H1 (cell line): ENCODE measurements at regions not wholly inside any gene's neighbourhood (a gene's known extent, or its start where the extent isn't known, plus 50 kb on each side); places are given as distances from the start of the nearest gene placed in this dataset.

Experiments
- ASH2L ChIP-seq: fragments of 200-600, 300-600 bp; sonication (generic); IDR thresholded peaks from one replicate; pipeline ENCODE4 v1.7.1; 2017; ENCODE audit warnings: low read length
- ATF2 ChIP-seq: IDR thresholded peaks from 2 replicates; pipeline ENCODE4 v1.6.1; 2012; ENCODE audit warnings: low read length, inconsistent platforms
- EP300 ChIP-seq, 2 experiments: IDR thresholded peaks; 1 replicate in 1 of 2; 2 replicates in 1 of 2; pipeline ENCODE4 v1.6.1; 2011 to 2012; ENCODE audit warnings: low read depth in 2 of 2, low read length in 2 of 2, mild to moderate bottlenecking in 2 of 2, borderline replicate concordance in 1 of 2, inconsistent platforms in 1 of 2, moderate library complexity in 1 of 2
- HDAC6 ChIP-seq: IDR thresholded peaks from one replicate; pipeline ENCODE4 v1.7.1; 2012; ENCODE audit warnings: low read depth, mild to moderate bottlenecking, inconsistent platforms, low read length, moderate library complexity
- NANOG ChIP-seq: IDR thresholded peaks from 2 replicates; pipeline ENCODE4 v1.6.1; 2011; ENCODE audit warnings: low read length, low read depth, mild to moderate bottlenecking, inconsistent platforms; ENCODE audit not compliant: insufficient read depth, poor library complexity, severe bottlenecking
- POLR2A ChIP-seq, 2 experiments: IDR thresholded peaks; 1 replicate in 1 of 2; 2 replicates in 1 of 2; pipeline ENCODE4 v1.6.1; 2011; ENCODE audit warnings: low read depth in 2 of 2, low read length in 2 of 2, mild to moderate bottlenecking in 2 of 2; ENCODE audit errors: control extremely low read depth in 1 of 2
- POU5F1 ChIP-seq: IDR thresholded peaks from 2 replicates; pipeline ENCODE4 v1.6.1; 2011; ENCODE audit warnings: low read depth, mild to moderate bottlenecking, low read length, moderate library complexity
- SP1 ChIP-seq: IDR thresholded peaks from 2 replicates; pipeline ENCODE4 v1.6.1; 2011; ENCODE audit warnings: low read depth, low read length
- SP2 ChIP-seq: IDR thresholded peaks from 2 replicates; pipeline ENCODE4 v1.6.1; 2012; ENCODE audit warnings: mild to moderate bottlenecking, low read length, inconsistent platforms
- TAF1 ChIP-seq: IDR thresholded peaks from 2 replicates; pipeline ENCODE4 v1.6.1; 2011; ENCODE audit warnings: mild to moderate bottlenecking, low read depth, low read length
- TBP ChIP-seq: IDR thresholded peaks from 2 replicates; pipeline ENCODE4 v1.6.1; 2011; ENCODE audit warnings: low read depth, low read length, improper control_type of control experiment
- TF ChIP-seq, protein P1 (sequence below): fragments of 300-600 bp; sonication (generic); IDR thresholded peaks from 2 replicates; pipeline ENCODE4 v1.7.1; 2012; ENCODE audit warnings: low read length, moderate library complexity, mild to moderate bottlenecking, inconsistent platforms; ENCODE audit not compliant: insufficient replicate concordance

GRCh38 chr13:107217251-107217650, 649.3 kb upstream of the ARGLU1 start (continued):
- TF ChIP-seq, protein P1, sequence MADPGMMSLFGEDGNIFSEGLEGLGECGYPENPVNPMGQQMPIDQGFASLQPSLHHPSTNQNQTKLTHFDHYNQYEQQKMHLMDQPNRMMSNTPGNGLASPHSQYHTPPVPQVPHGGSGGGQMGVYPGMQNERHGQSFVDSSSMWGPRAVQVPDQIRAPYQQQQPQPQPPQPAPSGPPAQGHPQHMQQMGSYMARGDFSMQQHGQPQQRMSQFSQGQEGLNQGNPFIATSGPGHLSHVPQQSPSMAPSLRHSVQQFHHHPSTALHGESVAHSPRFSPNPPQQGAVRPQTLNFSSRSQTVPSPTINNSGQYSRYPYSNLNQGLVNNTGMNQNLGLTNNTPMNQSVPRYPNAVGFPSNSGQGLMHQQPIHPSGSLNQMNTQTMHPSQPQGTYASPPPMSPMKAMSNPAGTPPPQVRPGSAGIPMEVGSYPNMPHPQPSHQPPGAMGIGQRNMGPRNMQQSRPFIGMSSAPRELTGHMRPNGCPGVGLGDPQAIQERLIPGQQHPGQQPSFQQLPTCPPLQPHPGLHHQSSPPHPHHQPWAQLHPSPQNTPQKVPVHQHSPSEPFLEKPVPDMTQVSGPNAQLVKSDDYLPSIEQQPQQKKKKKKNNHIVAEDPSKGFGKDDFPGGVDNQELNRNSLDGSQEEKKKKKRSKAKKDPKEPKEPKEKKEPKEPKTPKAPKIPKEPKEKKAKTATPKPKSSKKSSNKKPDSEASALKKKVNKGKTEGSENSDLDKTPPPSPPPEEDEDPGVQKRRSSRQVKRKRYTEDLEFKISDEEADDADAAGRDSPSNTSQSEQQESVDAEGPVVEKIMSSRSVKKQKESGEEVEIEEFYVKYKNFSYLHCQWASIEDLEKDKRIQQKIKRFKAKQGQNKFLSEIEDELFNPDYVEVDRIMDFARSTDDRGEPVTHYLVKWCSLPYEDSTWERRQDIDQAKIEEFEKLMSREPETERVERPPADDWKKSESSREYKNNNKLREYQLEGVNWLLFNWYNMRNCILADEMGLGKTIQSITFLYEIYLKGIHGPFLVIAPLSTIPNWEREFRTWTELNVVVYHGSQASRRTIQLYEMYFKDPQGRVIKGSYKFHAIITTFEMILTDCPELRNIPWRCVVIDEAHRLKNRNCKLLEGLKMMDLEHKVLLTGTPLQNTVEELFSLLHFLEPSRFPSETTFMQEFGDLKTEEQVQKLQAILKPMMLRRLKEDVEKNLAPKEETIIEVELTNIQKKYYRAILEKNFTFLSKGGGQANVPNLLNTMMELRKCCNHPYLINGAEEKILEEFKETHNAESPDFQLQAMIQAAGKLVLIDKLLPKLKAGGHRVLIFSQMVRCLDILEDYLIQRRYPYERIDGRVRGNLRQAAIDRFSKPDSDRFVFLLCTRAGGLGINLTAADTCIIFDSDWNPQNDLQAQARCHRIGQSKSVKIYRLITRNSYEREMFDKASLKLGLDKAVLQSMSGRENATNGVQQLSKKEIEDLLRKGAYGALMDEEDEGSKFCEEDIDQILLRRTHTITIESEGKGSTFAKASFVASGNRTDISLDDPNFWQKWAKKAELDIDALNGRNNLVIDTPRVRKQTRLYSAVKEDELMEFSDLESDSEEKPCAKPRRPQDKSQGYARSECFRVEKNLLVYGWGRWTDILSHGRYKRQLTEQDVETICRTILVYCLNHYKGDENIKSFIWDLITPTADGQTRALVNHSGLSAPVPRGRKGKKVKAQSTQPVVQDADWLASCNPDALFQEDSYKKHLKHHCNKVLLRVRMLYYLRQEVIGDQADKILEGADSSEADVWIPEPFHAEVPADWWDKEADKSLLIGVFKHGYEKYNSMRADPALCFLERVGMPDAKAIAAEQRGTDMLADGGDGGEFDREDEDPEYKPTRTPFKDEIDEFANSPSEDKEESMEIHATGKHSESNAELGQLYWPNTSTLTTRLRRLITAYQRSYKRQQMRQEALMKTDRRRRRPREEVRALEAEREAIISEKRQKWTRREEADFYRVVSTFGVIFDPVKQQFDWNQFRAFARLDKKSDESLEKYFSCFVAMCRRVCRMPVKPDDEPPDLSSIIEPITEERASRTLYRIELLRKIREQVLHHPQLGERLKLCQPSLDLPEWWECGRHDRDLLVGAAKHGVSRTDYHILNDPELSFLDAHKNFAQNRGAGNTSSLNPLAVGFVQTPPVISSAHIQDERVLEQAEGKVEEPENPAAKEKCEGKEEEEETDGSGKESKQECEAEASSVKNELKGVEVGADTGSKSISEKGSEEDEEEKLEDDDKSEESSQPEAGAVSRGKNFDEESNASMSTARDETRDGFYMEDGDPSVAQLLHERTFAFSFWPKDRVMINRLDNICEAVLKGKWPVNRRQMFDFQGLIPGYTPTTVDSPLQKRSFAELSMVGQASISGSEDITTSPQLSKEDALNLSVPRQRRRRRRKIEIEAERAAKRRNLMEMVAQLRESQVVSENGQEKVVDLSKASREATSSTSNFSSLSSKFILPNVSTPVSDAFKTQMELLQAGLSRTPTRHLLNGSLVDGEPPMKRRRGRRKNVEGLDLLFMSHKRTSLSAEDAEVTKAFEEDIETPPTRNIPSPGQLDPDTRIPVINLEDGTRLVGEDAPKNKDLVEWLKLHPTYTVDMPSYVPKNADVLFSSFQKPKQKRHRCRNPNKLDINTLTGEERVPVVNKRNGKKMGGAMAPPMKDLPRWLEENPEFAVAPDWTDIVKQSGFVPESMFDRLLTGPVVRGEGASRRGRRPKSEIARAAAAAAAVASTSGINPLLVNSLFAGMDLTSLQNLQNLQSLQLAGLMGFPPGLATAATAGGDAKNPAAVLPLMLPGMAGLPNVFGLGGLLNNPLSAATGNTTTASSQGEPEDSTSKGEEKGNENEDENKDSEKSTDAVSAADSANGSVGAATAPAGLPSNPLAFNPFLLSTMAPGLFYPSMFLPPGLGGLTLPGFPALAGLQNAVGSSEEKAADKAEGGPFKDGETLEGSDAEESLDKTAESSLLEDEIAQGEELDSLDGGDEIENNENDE = no peak
- TF ChIP-seq TBP (no peak), EP300 (IDR thresholded peaks at IDR 0.05; ENCODE audit: borderline replicate concordance in 1 of 2, low read depth in 2 of 2, low read length in 2 of 2) (no peak), POU5F1 (no peak), SP1 (no peak), ATF2 (no peak), SP2 (no peak), ASH2L (no peak), NANOG (no peak), TAF1 (no peak), POLR2A (IDR thresholded peaks at IDR 0.05; ENCODE audit: control extremely low read depth in 1 of 2, low read depth in 2 of 2, low read length in 2 of 2) (no peak), HDAC6 (no peak)
